ENCODE measurements at regions not wholly inside any gene's neighbourhood (a gene's known extent, or its start where the extent isn't known, plus 50 kb on each side); places are given as distances from the start of the nearest gene placed in this dataset.
A peak's percentile ranks its signal among the peaks of the same experiment; 100 is the strongest.

GRCh38 chr16:65422934-65423333 is 301.1 kb upstream of the CDH11 start:
- H3K4me3 ChIP-seq (ENCODE audit: control insufficient read depth, low read depth, low read length), result no peak overlapping the region
- DNase-seq (ENCODE audit: low read depth), result no peak
- no peak for TF ChIP-seq CTCF (conservative IDR thresholded peaks at IDR 0.05; ENCODE audit: control insufficient read depth, insufficient read depth, low read depth, low read length)

- TF ChIP-seq CTCF (conservative IDR thresholded peaks at IDR 0.05; ENCODE audit: control insufficient read depth, insufficient read depth, low read depth, low read length), result no peak
- H3K4me3 ChIP-seq (ENCODE audit: control insufficient read depth, low read depth, low read length), result no peak overlapping the region
- no peak for DNase-seq (ENCODE audit: low read depth)
These were observed 299.7 kb upstream of the CDH11 start for GRCh38 chr16:65421596-65421995.

- DNase-seq (ENCODE audit: low read depth), result no peak
- TF ChIP-seq CTCF (conservative IDR thresholded peaks at IDR 0.05; ENCODE audit: control insufficient read depth, insufficient read depth, low read depth, low read length), result no peak
- H3K4me3 ChIP-seq (ENCODE audit: control insufficient read depth, low read depth, low read length), result no peak overlapping the region
These were observed 296.6 kb upstream of the CDH11 start for GRCh38 chr16:65418435-65418834.

GRCh38 chr16:65415460-65415859 is 293.6 kb upstream of the CDH11 start:
- peak; percentile 12 for DNase-seq (ENCODE audit: low read depth)
- H3K4me3 ChIP-seq (ENCODE audit: control insufficient read depth, low read depth, low read length), result no peak overlapping the region
- TF ChIP-seq CTCF (conservative IDR thresholded peaks at IDR 0.05; ENCODE audit: control insufficient read depth, insufficient read depth, low read depth, low read length), result no peak

- no peak overlapping the region for H3K4me3 ChIP-seq (ENCODE audit: control insufficient read depth, low read depth, low read length)
- DNase-seq (ENCODE audit: low read depth), result peak; percentile 93
- TF ChIP-seq CTCF (conservative IDR thresholded peaks at IDR 0.05; ENCODE audit: control insufficient read depth, insufficient read depth, low read depth, low read length), result no peak
These were observed 292.6 kb upstream of the CDH11 start for GRCh38 chr16:65414284-65414984.

- H3K4me3 ChIP-seq (ENCODE audit: control insufficient read depth, low read depth, low read length), result no peak overlapping the region
- no peak for TF ChIP-seq CTCF (conservative IDR thresholded peaks at IDR 0.05; ENCODE audit: control insufficient read depth, insufficient read depth, low read depth, low read length)
- peak; percentile 16 for DNase-seq (ENCODE audit: low read depth)
These were observed 292.0 kb upstream of the CDH11 start for GRCh38 chr16:65413861-65414260.

- no peak for TF ChIP-seq CTCF (conservative IDR thresholded peaks at IDR 0.05; ENCODE audit: control insufficient read depth, insufficient read depth, low read depth, low read length)
These were observed 288.9 kb upstream of the CDH11 start for GRCh38 chr16:65410801-65411200.

More at GRCh38 chr16:65410801-65411200, 288.9 kb upstream of the CDH11 start:
- DNase-seq (ENCODE audit: low read depth), result peak; percentile 12
- no peak overlapping the region for H3K4me3 ChIP-seq (ENCODE audit: control insufficient read depth, low read depth, low read length)

All from fibroblast of mammary gland (primary cell).